GM10248 (cell line): ENCODE measurements at regions not wholly inside any gene's neighbourhood (a gene's known extent, or its start where the extent isn't known, plus 50 kb on each side); places are given as distances from the start of the nearest gene placed in this dataset.

Source experiments
- CTCF ChIA-PET: fragments of 300-600 bp; sonication (Branson Sonifier 250); formaldehyde crosslinking; extraction: SDS; loops from one replicate; lab custom pipeline; 2021; ENCODE audit warnings: antibody characterized with exemption; lab: Yijun Ruan, JAX
- POLR2A ChIA-PET: fragments of 350-650 bp; sonication (Branson Sonifier 250); formaldehyde crosslinking; extraction: SDS; loops from one replicate; lab custom pipeline; 2020; ENCODE audit warnings: antibody characterized with exemption; lab: Yijun Ruan, JAX
- DNase-seq: peaks from one replicate; pipeline ENCODE4 v3.0.0; 2012; ENCODE audit errors: extremely low spot score
- TF ChIP-seq, protein P1 (sequence below): IDR thresholded peaks from 2 replicates; pipeline ENCODE4 v1.5.1; 2012; ENCODE audit warnings: mild to moderate bottlenecking, low read depth; ENCODE audit errors: extremely low read depth, missing control alignments, control extremely low read depth

DNA sequence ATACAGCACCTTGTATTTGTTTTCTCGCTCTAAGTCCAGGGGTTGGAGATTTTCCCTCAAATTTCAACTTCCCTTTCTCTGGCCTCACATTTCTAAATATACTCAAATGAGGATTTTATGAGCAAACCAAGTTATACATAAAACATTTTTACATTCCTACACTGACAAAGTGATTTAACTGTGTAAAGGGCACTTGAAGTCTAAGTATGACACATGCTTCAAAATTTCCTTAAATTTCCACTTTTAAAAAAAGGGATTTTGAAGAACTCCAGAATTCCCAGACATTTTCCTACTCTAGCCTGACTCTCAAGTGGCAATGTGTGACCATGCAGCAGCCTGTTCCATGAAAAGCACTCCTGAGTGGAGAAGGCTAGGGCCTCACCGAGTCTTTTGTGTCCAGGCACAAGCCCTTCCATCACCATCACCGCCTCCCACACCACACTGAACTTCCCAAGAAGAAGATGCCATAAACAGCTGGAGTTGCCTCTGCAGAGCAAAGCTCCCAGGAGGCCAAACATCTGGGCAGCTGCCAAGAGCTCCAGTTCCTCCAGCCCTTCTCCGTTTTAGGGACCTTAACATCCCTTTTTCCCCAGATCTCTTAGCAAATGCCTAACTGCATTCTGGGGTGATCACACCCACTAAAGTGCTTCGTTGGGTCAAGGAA, 68.9 kb downstream of the NCR2 start:
- TF ChIP-seq, protein P1, sequence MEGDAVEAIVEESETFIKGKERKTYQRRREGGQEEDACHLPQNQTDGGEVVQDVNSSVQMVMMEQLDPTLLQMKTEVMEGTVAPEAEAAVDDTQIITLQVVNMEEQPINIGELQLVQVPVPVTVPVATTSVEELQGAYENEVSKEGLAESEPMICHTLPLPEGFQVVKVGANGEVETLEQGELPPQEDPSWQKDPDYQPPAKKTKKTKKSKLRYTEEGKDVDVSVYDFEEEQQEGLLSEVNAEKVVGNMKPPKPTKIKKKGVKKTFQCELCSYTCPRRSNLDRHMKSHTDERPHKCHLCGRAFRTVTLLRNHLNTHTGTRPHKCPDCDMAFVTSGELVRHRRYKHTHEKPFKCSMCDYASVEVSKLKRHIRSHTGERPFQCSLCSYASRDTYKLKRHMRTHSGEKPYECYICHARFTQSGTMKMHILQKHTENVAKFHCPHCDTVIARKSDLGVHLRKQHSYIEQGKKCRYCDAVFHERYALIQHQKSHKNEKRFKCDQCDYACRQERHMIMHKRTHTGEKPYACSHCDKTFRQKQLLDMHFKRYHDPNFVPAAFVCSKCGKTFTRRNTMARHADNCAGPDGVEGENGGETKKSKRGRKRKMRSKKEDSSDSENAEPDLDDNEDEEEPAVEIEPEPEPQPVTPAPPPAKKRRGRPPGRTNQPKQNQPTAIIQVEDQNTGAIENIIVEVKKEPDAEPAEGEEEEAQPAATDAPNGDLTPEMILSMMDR: no peak
- DNase-seq: no peak
- ChIA-PET CTCF (no interaction called here), POLR2A (no interaction called here)

DNA sequence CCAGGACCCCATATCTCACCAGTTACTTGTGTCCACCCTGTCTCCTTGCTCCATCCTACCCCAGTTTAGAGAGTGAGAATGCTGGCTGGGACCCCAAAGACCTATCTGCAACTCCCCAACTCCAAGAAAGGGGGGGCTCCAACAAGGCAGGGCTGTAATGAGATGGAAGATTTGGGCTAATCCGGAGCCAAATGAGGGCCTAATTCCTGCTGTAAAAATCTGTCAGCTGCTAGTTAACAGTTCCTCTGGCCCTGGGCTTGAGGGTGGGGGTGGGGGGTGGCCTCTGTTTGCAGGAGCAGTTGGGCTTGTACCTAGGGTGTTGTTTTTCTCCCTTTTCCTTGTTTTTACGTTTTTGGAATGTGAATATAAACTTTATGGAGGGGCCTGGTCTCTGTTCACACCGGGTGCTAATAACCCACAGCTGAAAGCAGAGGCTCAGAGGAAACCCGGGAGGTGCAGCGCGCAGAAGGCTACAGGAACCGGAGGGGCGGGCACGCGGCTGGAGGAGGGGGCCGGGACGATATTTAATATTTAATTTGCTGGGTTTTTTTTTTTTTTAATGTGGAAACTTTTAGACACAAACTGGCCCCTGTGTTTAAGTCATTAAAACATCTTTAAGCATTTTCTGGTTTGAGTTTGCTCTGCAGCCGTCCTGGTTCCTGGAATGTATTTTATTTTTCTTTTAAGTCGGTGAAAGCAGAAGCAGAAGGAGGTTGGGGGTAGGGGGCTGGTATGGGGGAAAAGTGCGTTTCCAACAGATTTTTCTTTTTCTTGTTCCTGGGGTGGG, 70.7 kb downstream of the NCR2 start:
- DNase-seq: no peak
- CTCF ChIA-PET: no interaction called here
- TF ChIP-seq, protein P1: no peak
- POLR2A ChIA-PET: no interaction called here

DNA sequence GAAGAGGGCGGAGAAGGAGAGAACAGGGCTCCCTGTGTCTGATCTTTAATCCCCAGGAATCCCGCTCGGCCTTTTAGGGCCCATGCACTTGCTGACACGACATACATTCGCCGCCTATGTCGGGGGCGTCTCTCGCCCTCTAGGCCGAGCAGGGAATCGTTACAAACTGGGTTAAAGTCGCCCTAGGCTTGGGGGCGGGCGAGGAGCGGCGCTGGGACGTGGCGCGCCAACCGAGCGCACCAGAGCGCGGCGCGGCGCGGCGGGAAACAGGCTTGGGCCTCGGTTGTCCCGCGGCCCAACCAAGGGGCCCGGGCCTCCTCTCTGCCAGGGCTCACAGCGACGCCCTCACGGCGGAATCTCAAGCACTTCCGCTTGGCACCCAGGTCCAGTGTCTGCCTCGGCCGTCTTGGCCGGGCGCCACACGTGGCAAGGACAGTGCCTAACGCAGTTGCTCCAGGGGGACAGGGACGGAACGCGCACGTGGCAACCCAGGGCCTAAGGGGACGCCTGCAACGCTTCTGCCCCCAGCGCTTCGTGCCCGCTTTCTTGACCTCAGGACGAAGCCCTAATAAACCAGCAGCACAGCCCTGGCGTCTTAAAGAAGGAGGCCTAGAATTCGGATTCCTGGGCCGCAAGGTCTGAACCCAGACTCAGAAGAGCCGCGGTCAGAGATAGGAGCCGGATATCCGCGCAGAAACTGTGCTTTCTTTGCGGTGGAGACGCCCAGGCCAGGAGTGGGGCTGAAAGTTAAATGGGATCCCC, 71.5 kb downstream of the NCR2 start:
- POLR2A ChIA-PET: no interaction called here
- DNase-seq: no peak
- TF ChIP-seq, protein P1: no peak
- CTCF ChIA-PET: interaction anchor here (1.9 kb wide), 1 partner anchor 18 kb away, joined by 10 read pairs; no protein-coding TSS in a partner anchor

DNA sequence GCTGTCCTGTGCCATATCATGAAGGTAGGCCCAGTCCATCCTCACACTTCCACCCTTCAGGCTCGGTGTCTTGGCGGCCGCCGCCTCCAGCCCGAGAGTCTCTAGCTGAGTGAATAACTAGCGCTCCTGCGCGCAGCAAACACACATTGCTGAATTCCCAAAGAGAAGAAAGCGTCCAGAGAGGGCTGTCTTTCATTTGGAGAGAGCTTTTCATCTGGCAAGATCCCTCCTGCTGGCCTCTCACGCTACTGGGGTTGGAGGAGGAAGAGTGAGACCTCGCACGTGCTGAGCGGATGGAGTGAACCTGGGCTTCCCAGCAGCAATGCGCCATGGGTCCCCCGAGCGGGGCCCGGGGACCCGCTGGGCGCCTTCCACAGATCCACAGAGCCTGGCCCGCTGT, 73.2 kb downstream of the NCR2 start:
- CTCF ChIA-PET: interaction anchor here (1.0 to 1.9 kb wide), 5 partner anchors 11 to 194 kb away, joined by 3 to 10 read pairs (median 4); no protein-coding TSS in a partner anchor
- DNase-seq: no peak

DNA sequence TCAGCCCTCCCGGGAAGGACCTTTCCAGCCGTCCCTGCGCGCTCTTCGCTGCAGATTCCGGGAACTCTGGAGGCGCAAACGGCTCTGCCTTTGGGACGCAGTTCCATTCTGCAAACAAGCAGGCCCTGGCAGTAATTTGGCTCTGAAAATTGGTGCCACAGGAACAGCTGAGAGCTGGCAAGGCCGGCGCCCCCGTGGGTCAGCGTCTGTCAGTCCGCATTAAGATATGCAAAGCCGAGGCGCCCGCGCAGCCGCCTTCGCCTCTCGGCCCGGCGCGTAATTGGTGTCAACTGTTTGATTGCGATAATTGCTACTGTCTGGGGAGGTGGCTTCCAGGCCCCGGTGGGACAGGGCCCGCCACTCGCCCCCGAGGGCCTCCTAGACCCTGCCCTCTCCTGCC, 73.6 kb downstream of the NCR2 start:
- TF ChIP-seq, protein P1: no peak
- ChIA-PET POLR2A (no interaction called here), CTCF (interaction anchor here (1.0 to 1.9 kb wide), 6 partner anchors 11 to 194 kb away, joined by 3 to 10 read pairs (median 4); no protein-coding TSS in a partner anchor)
- DNase-seq: no peak

More for the DNA sequence above, 73.2 kb downstream of the NCR2 start:
- TF ChIP-seq, protein P1: no peak
- POLR2A ChIA-PET: no interaction called here

DNA sequence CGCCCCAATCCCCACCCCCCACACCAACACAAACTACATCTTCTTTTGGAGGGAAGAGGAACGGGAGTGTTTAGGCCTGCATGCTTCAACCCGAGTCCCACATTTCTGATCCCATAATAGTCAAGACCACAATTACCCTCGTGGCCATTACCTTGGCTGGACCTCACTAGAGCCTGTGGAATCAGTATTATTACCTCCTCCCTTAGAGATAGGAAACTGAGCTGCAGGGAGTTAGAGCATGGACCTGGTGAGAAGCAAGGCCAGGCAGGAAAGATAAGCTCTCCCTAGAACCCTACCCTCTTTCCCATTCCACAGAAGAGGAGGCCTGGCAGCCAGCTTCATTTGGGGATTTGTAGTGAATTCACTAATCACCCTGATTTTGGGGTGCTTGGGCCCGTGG, 74.1 kb downstream of the NCR2 start:
- TF ChIP-seq, protein P1: no peak
- no peak for DNase-seq
- ChIA-PET POLR2A (no interaction called here), CTCF (interaction anchor here (1.7 to 9.0 kb wide), 2 partner anchors 12 to 15 kb away, joined by 5 to 43 read pairs; no protein-coding TSS in a partner anchor)
